ENCODE measurements at regions not wholly inside any gene's neighbourhood (a gene's known extent, or its start where the extent isn't known, plus 50 kb on each side); places are given as distances from the start of the nearest gene placed in this dataset.
A peak's percentile ranks its signal among the peaks of the same experiment; 100 is the strongest.

DNA sequence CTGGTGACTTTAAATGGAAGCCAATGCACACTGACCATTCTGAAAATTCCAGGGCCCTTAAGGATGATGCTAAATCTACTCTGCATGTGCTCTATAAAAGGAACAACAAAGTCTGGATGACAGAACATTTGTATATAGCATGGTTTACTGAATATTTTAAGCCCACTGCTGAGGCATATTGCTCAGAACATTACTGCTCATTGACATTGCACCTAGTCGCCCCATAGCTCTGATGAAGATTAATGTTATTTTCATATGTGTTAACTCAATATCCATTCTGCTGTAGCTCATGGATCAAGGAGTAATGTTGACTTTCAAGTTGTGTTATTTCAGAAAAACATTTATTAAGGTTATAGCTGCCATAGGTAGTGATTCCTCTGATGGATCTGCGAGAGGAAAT lies 827.5 kb upstream of the CHAC2 start:
- no peak for DNase-seq (ENCODE audit: low read depth, low spot score)

DNA sequence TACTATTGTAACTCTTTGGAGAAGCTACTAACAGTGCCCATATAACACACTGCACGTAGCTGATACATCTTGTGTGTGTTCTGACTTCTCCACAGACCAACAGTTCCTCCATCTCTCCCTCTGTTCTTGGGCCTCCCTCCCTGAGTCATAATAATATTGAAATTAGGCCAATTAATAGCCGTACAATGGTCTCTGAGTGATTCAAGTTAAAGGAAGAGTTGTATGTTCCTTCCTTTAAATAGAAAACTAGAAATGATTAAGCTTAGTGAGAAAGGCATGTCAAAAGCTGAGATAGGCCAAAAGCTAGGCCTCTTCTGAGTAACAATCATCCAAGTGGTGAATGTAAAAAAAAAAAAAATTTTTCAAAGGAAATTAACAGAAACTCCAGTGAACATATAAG lies 828.4 kb upstream of the CHAC2 start:
- DNase-seq (ENCODE audit: low read depth, low spot score), result no peak

DNA sequence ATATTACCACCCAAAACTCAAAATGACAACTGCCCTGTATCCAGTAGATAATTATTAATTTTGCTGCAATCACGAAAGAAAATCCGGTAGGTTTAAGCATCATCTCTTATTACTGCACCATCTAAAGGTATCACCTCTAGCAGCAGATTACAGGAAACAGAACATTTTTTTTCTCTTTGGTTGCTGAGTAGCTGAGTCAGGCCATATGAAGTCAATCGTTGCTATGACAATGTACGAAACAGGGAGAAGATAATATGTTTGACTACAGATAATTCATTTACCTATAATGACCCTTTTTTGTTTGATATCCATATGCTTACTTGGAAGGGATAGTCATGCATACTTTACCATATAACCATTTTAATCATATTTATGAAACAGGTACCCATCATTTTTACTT lies 831.6 kb upstream of the CHAC2 start:
- no peak for DNase-seq (ENCODE audit: low read depth, low spot score)

DNA sequence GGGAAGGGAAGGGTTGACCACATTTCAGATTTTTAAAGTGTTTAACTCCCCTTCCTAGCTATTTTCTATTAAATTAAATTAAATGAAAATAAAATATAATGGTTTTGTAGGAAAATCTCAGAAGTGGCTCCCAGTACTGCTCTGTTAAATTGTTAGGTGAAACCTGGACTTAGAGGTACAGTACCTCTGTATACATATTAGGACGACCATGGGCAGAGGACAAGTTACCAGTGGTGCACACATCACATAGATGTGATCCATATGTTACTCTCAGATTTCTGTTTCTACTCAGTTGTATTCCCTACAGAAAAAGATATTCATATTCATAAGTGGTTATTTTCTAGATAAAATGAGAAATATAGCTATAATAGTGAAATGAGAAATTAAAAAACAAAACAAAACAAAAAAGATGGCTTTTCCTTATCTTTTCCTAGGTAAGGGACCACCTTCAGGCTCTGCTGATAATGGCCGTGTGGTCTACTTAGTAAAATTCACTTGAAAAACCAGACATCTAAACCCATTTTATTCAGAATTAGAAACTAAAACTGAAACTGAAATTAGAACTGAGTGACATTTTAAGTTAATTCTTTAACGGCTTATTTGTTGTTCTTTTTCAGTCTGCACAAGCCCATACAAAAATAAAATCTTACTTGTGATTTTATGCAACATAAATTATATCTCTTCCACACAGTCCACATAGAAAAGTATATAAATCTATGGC lies 832.5 kb upstream of the CHAC2 start:
- no peak for DNase-seq (ENCODE audit: low read depth, low spot score)

DNA sequence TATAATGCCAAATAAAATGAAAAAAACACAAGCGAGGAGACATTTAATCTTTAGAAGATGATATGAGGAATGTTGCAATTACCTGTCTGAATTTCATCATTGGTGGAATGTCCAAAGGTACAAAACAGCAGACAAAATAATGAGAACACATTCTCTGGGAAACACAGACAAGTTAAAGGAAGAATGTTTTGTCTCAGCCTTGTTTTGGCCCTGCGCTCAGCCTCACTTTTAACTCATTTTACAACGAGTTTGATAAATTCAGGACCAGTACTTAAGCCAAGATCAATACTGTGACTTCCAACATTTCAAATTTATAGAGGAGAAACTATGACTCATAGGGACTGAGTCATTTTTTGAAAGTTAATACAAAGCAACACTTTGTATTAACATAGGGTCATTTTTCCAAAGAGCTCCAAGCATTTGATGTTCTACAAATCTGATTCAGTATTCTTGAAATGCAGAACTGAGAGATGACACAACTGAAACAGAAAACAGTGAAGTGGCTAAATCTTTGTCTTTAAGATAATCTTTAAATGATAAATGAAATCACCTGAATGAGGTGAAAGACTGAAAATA lies 833.2 kb upstream of the CHAC2 start:
- peak; percentile 81 for DNase-seq (ENCODE audit: low read depth, low spot score)

DNA sequence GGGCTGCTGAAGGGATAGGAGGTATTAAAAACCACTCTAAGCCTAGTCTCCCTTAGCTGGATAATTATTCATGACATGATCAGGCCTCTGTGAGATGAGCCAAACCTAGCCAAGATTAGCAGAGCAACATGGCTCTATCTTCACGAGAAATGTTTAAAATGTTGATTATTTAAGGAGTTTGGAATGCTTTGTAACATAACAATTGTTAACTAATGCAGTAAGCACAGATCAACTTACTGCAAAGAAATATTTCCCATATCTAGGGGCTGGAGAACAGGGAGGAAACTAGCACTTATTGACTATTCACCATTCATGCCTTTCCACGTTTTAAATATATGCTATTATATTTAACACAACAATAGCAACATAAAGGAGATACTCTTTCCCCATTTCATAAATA lies 833.7 kb upstream of the CHAC2 start:
- peak; percentile 28 for DNase-seq (ENCODE audit: low read depth, low spot score)

DNA sequence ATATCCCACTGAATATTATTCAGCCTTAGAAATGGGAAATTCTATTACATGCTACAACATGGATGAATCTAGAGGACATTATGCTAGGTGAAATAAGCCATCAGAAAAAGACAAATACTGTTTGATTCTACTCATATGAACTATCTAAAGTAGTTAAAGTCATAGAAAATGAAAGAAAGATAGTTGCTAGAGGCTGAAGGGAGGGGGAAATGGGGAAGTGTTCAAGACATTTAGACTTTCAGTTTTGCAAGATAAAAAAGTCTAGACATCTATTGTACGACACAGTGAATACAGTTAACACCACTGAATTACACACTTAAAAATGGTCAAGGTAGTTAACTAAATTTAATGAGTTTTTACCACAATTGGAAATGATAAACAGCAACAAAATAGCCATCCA lies 835.9 kb upstream of the CHAC2 start:
- DNase-seq (ENCODE audit: low read depth, low spot score), result no peak

DNA sequence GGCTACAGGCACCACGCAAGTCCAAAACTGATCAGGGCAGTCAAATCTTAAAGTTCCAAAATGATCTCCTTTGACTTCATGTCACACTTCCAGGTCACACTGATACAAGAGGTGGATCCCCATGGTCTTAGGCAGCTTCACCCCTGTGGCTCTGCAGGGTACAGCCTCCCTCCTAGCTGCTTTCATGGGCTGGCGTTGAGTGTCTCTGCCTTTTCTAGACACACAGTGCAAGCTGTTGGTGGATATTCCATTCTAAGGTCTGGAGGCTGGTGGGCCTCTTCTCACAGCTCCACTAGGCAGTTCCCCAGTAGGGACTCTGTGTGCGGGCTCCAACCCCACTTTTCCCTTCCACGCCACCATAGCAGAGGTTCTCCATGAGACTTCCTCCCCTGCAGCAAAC lies 838.2 kb upstream of the CHAC2 start:
- DNase-seq (ENCODE audit: low read depth, low spot score), result no peak

DNA sequence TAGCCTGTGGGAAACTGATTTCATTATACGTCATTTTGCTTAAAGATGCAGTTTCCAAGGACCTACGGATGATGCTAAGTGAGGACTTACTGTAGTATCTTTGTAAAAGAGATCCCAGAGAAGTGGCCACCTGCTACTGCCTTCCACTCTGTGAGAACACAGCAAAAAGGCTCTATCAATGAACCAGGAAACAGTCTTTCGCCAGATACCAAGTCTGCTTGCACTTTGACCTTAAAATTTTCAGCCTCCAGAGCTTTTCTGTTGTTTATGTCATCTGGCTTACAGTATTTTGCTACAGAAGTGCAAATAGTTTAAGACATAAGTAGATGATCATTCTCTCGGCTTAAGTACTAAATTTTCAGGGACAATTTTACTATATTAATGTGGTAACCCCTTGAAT lies 847.9 kb upstream of the CHAC2 start:
- no peak for DNase-seq (ENCODE audit: low read depth, low spot score)

DNA sequence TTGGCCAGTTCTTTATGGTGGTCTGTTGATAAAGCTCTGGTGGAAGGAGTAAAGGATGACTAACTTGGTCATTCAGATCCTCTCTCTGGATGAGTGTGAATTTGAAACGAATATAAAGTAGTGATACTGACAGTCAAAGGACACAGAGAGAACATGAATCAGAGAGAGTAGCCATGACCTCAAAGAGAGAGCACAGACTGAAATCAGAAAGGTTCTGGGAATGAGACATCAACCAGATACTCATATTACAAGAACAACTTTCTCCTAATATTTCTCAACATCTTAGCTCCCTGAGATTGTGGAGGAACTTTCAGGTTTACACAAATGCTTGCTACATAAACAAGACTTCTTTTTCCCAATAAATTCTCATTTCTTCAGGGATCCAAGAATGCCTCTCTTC lies 849.1 kb upstream of the CHAC2 start:
- DNase-seq (ENCODE audit: low read depth, low spot score), result no peak

DNA sequence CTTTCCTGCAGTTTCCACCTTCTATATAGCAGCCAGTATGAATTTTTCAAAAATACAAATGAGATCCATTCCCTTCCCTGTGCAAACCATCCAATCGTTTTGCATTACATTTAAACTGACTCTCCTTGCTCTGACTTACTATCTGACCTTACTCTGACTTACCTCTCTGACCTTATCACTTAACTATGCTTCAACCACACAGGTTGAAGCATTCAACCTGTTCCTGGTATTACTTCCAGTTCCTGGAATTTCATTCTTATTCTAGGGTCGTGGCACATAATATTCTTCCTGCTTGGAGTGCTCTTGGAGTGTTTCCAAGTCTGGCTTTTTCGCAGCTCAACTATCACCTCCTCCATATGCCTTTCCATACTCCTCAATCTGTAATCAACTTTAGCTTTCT lies 850.6 kb upstream of the CHAC2 start:
- no peak for DNase-seq (ENCODE audit: low read depth, low spot score)

DNA sequence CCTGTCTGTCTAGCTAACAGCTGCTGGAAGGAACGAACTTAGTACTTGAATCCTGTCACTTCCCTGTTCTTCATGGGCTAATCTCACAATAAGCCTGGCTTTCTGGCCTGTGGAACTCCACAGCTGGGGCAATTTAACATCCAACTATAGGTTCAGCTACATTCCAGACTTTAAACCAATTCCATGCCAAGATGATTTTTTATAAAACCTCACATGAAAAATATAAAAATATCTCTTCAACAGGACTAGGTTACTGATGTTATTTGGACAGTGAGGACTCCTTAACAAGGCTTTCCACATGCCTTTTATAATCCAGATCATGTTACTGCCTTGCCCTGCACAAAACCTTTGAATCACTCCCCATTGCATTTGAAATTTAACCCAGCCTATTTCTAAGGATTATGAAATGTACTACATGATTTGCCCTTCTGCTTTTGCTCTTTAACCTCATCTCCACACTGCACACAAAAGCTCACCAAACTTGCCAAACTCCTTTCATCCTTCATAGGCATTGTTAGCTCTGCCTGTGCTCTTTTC lies 863.2 kb upstream of the CHAC2 start:
- DNase-seq (ENCODE audit: low read depth, low spot score), result no peak

DNA sequence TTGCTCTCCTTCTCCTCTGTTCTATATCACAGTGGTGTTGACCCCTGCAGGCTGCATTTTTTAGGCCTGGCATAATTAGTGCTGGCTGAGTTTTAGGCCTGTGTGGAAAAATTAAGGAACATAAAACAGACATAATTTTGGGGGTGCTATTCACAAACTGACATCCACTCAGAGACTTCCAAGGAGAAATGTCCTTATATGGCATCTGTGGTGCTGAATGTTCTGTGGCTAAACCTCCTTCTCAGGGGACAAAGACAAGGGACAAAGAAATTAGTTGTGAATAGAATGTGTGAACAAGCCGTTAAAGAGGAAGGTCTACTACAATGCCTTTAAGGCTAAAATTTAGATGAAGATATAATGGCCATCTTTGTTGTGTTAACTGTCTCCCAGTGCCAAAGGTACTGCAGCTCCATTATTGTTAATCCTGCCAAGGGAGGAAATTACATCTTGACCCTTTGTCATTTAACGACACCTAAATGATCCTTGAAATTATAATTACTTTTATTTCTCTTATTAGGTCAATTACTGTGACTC lies 870.0 kb upstream of the CHAC2 start:
- no peak for DNase-seq (ENCODE audit: low read depth, low spot score)

DNA sequence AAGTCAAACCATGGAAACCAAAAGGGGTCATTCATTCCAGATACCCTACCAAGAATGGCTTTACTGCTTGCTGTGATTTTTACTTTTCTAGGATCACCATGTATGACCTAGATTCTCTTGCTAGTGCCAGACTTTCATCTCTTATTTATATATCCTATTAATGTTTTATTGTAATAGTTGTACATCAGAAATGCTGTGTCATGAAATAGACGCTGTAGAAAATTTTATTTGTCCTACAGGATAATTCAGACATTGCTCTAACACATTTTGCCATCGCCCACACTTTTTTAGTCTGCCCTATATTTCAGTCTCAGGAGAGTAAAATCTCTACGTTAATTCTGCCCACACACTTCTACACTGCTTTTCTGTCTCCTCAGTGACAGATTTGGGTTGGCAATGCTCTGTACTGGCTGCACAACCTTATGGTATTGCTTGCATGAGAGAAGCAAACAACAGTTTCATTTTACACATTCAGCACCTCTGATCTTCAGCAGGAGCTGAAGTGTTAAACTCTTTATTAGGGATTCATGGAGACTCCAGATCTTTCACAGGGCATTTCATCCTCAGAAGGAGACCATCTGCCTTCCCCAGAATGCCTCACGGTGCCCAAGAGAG lies 871.8 kb upstream of the CHAC2 start:
- DNase-seq (ENCODE audit: low read depth, low spot score), result no peak

DNA sequence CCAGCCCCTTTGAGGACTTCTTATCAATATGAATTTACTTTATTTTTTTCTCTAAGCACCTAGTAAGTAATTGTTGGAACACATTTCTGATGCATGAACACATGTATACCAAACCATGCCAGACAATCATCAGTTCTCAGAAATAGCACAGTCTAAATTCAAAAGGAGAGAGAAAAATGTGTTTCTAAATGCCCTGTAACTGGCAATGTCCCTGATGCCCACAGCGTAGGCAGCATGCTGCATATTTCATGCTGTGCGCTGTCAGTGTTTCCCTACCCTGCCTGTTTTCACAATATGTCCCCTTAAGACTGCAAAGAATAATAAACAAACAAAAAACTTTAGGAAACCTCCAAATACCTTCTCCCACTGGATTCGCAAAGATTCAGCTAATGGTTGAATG lies 881.0 kb upstream of the CHAC2 start:
- no peak for DNase-seq (ENCODE audit: low read depth, low spot score)

DNA sequence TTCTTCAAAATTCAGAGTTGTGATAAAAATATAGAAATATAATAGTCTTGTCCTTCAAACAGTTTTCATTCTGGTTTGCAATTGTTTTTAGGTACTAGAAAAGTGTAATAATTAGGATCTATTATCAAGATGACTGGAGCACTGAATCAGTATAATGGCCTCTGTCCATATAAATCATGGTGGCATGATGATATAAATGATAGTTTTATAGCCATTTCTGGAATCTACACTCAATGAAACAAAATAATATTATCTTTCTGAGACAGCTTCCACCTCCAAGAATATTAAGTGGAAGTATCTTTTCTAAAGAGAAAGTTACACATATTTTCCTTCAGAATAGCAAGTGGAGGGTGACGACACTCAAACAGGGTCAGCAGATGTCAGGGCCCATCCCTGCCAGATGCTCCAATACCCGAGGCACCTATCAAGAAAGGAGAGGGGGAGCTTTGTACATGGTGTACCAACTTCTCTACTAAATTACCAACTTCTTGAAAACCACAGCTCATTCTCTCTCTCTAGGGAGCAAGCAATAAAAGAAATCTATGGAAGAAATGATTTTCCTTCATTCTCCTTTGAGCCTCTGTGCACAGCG lies 882.7 kb upstream of the CHAC2 start:
- no peak for DNase-seq (ENCODE audit: low read depth, low spot score)

DNA sequence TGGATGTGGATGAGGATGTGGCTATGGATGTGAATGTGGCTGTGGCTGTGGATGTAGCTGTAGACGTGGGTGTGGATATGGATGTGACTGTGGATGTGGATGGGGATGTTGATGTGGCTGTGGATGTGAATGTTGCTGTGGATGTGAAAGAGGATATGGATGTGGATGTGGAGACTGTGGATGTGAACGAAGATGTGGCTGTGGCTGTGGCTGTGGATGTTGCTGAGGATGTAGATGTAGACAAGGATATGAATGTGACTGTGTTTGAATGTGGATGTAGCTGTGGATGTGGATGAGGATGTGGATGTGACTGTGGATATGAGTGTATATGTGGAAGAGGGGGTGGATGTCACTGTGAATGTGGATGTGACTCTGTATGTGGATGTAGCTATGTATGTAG lies 884.6 kb upstream of the CHAC2 start:
- no peak for DNase-seq (ENCODE audit: low read depth, low spot score)

DNA sequence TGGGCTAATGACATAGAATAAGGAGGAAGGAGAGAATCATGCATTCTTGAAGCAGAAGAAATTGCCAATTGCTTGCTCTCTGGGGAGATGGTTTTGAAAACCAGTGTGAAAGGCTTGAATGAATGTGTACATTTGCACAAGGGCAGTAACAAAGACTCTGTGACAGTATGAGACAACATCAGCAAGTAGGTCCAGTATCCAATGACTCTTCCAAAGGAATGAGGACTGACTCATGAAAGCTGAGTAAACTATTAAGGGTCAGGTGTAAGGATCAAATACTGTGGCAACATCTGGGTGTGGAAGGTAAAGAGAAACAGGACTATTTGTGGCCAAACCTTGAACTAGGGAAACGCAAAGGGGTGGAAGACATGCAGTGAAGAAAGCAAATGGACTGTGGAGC lies 886.0 kb upstream of the CHAC2 start:
- DNase-seq (ENCODE audit: low read depth, low spot score), result no peak

DNA sequence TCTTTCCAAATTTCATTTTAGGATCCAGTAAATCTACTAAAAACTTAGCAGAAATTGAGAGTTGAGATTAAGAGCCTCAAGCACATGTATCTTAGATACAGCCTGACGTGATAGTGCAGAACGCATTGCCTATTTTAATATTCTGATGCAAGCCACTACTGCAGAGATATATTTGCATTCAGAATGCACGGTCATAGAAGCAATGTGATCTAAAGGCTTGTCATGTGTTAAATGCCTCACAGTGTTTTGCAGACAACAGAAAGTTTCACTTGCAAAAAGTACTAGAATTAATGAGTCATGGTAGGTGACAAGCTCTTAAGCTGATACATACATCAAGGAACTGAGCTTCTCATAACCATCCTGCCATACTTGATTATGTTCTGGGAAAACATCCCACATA lies 886.7 kb upstream of the CHAC2 start:
- no peak for DNase-seq (ENCODE audit: low read depth, low spot score)

DNA sequence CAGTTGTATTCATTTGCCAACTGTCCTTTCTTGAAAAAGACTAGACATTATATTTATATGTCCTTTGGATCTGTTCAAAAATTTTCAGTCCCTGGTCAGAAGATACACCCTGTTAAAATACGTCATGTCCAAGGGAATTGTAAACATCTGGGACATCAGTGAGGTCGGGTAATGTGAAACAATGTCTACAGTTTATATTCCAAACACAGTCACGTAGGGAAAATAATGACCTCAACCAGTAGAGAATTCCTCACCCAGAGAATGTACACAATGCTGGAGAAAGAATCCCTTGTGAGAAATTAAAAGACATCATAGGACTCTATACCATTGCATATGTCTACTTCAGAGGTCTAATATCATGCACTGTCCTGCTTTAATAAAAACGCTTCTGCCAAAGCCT lies 888.0 kb upstream of the CHAC2 start:
- DNase-seq (ENCODE audit: low read depth, low spot score), result no peak

DNA sequence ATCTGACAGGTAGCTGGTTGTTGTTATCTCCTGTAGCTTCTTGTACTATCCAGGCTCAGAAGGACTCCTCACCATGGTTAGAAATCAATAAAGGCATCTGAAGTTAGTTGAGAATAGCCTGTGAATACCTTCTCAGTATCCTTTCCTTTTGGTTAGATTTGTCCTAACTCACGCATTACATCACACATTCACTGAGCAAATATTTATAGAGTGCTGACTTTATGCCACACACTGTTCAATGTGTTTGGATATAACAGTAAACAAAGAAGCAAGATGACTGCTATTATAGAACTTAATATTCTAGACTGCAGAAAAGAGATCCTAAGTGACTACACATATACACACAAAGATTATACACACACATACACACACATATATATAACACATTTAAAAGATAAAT lies 889.9 kb upstream of the CHAC2 start:
- DNase-seq (ENCODE audit: low read depth, low spot score), result no peak

DNA sequence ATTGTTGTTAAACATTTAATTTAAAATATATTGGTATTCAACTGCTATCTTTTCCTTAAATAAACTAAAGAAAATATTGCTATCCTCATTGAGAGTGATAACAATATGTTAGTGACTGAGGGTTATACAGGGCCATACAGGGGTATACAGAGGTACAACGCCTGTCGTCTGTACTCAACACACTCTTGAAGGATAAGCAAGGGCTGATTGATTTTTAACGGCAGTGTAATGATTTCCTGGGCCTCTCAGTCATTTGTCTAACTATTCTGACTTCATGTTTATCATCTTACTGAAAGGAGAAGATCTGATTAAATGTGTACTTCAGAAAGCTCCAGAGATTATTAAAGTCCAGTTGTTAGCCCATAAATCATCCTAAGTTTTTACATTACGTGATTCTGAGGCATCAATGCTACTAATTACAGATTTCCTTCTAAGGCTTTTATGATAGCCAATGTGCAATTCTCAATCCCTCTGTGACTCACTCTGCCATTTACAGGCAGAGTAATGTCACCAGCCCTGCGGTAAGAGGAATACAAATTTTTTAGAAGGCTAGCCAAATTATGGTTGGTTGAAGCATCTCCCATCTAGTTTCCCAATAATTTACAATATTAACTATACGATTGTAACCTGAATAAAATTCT lies 893.0 kb upstream of the CHAC2 start:
- DNase-seq (ENCODE audit: low read depth, low spot score), result no peak
